ENCODE measurements at regions not wholly inside any gene's neighbourhood (a gene's known extent, or its start where the extent isn't known, plus 50 kb on each side); places are given as distances from the start of the nearest gene placed in this dataset.

DNA sequence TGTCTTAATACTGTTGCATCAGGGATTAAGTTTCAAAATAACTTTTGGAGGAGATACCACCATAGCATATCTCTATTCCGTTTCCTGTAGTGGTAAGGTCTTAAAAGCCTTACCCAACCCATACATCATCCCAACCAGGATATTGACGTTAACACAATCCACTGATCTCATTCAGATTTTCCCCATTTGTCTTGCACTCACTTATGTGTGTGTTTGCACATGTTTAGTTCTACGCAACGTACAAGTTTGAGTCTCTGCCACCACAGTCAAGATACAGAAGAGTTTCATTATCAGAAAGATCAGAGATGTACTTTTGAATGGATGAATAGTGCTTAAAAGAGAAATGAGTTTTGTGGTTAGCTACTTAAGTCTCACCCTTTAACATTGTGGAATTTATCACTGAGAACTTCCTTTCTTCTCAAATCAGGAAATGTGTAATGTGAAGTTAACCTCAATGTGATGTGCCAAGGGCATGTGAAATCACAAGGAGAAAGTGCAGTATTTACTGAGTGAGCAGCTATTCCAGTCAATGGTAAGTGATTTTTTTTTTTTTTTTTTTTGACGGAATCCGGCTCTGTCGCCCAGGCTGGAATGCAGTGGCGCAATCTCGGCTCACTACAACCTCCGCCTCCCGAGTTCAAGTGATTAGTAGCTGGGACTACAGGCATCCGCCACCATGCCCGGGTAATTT, 69.2 kb upstream of the EPHA4 start:
- TF ChIP-seq, protein P1, sequence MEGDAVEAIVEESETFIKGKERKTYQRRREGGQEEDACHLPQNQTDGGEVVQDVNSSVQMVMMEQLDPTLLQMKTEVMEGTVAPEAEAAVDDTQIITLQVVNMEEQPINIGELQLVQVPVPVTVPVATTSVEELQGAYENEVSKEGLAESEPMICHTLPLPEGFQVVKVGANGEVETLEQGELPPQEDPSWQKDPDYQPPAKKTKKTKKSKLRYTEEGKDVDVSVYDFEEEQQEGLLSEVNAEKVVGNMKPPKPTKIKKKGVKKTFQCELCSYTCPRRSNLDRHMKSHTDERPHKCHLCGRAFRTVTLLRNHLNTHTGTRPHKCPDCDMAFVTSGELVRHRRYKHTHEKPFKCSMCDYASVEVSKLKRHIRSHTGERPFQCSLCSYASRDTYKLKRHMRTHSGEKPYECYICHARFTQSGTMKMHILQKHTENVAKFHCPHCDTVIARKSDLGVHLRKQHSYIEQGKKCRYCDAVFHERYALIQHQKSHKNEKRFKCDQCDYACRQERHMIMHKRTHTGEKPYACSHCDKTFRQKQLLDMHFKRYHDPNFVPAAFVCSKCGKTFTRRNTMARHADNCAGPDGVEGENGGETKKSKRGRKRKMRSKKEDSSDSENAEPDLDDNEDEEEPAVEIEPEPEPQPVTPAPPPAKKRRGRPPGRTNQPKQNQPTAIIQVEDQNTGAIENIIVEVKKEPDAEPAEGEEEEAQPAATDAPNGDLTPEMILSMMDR (IDR thresholded peaks at IDR 0.05), result no peak
- TF ChIP-seq POLR2A (IDR thresholded peaks at IDR 0.05) (no peak), POLR2AphosphoS5 (IDR thresholded peaks at IDR 0.05; ENCODE audit: insufficient read depth in 1 of 2, low read depth in 1 of 2) (no peak)

Measured in vagina (tissue), 2 donors.